SK-N-SH (cell line): ENCODE measurements at regions not wholly inside any gene's neighbourhood (a gene's known extent, or its start where the extent isn't known, plus 50 kb on each side); places are given as distances from the start of the nearest gene placed in this dataset.

Experiments used
- CTCF ChIA-PET: fragments of 300-600, 350-600 bp; formaldehyde crosslinking; extraction: SDS; loops from one replicate; lab custom pipeline; 2021; lab: Yijun Ruan, JAX
- POLR2A ChIA-PET: fragments of 350-600 bp; sonication (Branson Sonifier 250); formaldehyde crosslinking; extraction: SDS; loops from one replicate; lab custom pipeline; 2020; ENCODE audit warnings: antibody characterized with exemption, inconsistent platforms; lab: Yijun Ruan, JAX
- DNase-seq: peaks from one replicate; pipeline ENCODE4 v3.0.0; 2012
- H2AFZ ChIP-seq: fragments of 200-600 bp; sonication (generic); 2 replicates; pipeline ENCODE4 v1.8.1; 2016; ENCODE audit warnings: antibody characterized with exemption, mild to moderate bottlenecking, low read depth
- H3F3A ChIP-seq: fragments of 200-600 bp; sonication (generic); replicated peaks from 2 replicates; pipeline ENCODE3; 2016; ENCODE audit warnings: antibody characterized with exemption, mild to moderate bottlenecking; ENCODE audit not compliant: insufficient read depth
- H3K27ac ChIP-seq, 2 experiments: fragments of 200-500 bp in 1 of 2; fragments of 200-600 bp in 1 of 2; sonication (Bioruptor generic) in 1 of 2; sonication (generic), shearing (Covaris generic) in 1 of 2; 2 replicates each; pipeline versions ENCODE4 v1.5.1 to v1.6.1; 2014 to 2016; ENCODE audit warnings: low read depth in 2 of 2, inconsistent platforms in 1 of 2, low read length in 1 of 2, mild to moderate bottlenecking in 1 of 2, mixed read lengths in 1 of 2
- H3K27me3 ChIP-seq: fragments of 200-600 bp; sonication (generic), shearing (Covaris generic); 2 replicates; pipeline ENCODE4 v1.6.1; 2016; ENCODE audit warnings: mixed run types; ENCODE audit not compliant: insufficient read depth
- H3K36me3 ChIP-seq, 2 experiments: fragments of 200-500 bp in 1 of 2; fragments of 200-600 bp in 1 of 2; sonication (Bioruptor generic) in 1 of 2; sonication (generic) in 1 of 2; replicated peaks in 1 of 2; 2 replicates each; pipeline versions ENCODE3 to v1.5.1; 2014 to 2016; ENCODE audit warnings: low read length in 1 of 2, mild to moderate bottlenecking in 1 of 2; ENCODE audit not compliant: insufficient read depth in 2 of 2, control insufficient read depth in 1 of 2
- H3K4me1 ChIP-seq, 2 experiments: fragments of 200-500 bp in 1 of 2; fragments of 200-600 bp in 1 of 2; sonication (Bioruptor generic) in 1 of 2; sonication (generic), shearing (Covaris generic) in 1 of 2; 2 replicates each; pipeline versions ENCODE4 v1.5.1 to v1.6.1; 2014 to 2016; ENCODE audit warnings: low read depth in 1 of 2, low read length in 1 of 2, mixed run types in 1 of 2; ENCODE audit not compliant: insufficient read depth in 2 of 2, control insufficient read depth in 1 of 2
- H3K4me2 ChIP-seq: fragments of 200-600 bp; sonication (generic), shearing (Covaris generic); 2 replicates; pipeline ENCODE4 v1.6.1; 2017; ENCODE audit warnings: mixed run types
- H3K4me3 ChIP-seq, 2 experiments: fragments of 200-500 bp in 1 of 2; fragments of 200-600 bp in 1 of 2; sonication (Bioruptor generic) in 1 of 2; sonication (generic), shearing (Covaris generic) in 1 of 2; 2 replicates each; pipeline versions ENCODE4 v1.5.1 to v1.8.1; 2014 to 2016; ENCODE audit warnings: low read depth in 2 of 2, inconsistent platforms in 1 of 2, low read length in 1 of 2, mild to moderate bottlenecking in 1 of 2, mixed read lengths in 1 of 2, moderate library complexity in 1 of 2
- H3K79me2 ChIP-seq: fragments of 200-600 bp; sonication (generic); 2 replicates; pipeline ENCODE4 v1.8.1; 2017; ENCODE audit warnings: mild to moderate bottlenecking; ENCODE audit not compliant: insufficient read depth
- H3K9ac ChIP-seq: fragments of 200-600 bp; sonication (generic); 2 replicates; pipeline ENCODE4 v1.6.1; 2017; ENCODE audit warnings: mixed run types
- H3K9me2 ChIP-seq: fragments of 200-600 bp; sonication (generic); 2 replicates; pipeline ENCODE4 v1.6.1; 2017; ENCODE audit warnings: mixed run types
- H3K9me3 ChIP-seq: fragments of 200-600 bp; sonication (generic); 2 replicates; pipeline ENCODE4 v1.6.1; 2017; ENCODE audit warnings: mixed run types, mild to moderate bottlenecking, moderate library complexity
- H4K20me1 ChIP-seq: fragments of 200-600 bp; sonication (generic); 2 replicates; pipeline ENCODE4 v1.6.1; 2017; ENCODE audit warnings: mild to moderate bottlenecking, mixed run types; ENCODE audit not compliant: insufficient read depth
- CHD2 ChIP-seq: fragments of 150-350 bp; IDR thresholded peaks from 2 replicates; pipeline ENCODE4 v1.6.1; 2018; ENCODE audit warnings: low read length; ENCODE audit not compliant: partially characterized antibody
- ELF1 ChIP-seq: IDR thresholded peaks from 2 replicates; pipeline ENCODE4 v1.4.0; 2012
- GATA2 ChIP-seq: sonication (generic); formaldehyde crosslinking; IDR thresholded peaks from 2 replicates; pipeline ENCODE4 v1.5.0; 2020; ENCODE audit warnings: mild to moderate bottlenecking, missing genetic modification reagents
- JUND ChIP-seq: IDR thresholded peaks from 2 replicates; pipeline ENCODE4 v1.4.0; 2012
- MAX ChIP-seq: IDR thresholded peaks from 2 replicates; pipeline ENCODE4 v1.4.0; 2012; ENCODE audit warnings: low read depth
- MEF2A ChIP-seq: IDR thresholded peaks from 2 replicates; pipeline ENCODE4 v1.4.0; 2012; ENCODE audit warnings: low read depth, borderline replicate concordance
- MXI1 ChIP-seq: IDR thresholded peaks from 2 replicates; pipeline ENCODE4 v1.6.1; 2012; ENCODE audit warnings: mild to moderate bottlenecking, low read depth, low read length, improper control_type of control experiment
- NFIC ChIP-seq: IDR thresholded peaks from 2 replicates; pipeline ENCODE4 v1.4.0; 2012; ENCODE audit warnings: borderline replicate concordance
- POLR2AphosphoS5 ChIP-seq: IDR thresholded peaks from 2 replicates; pipeline ENCODE4 v1.6.1; 2012; ENCODE audit warnings: low read depth, low read length
- RAD21 ChIP-seq: IDR thresholded peaks from 2 replicates; pipeline ENCODE4 v1.6.1; 2012; ENCODE audit warnings: mild to moderate bottlenecking, low read length
- RFX5 ChIP-seq: IDR thresholded peaks from 2 replicates; pipeline ENCODE4 v1.6.1; 2012; ENCODE audit warnings: mild to moderate bottlenecking, improper control_type of control experiment, low read length
- RXRA ChIP-seq: IDR thresholded peaks from 2 replicates; pipeline ENCODE4 v1.4.0; 2012; ENCODE audit warnings: low read depth, mild to moderate bottlenecking, borderline replicate concordance
- SIN3A ChIP-seq: IDR thresholded peaks from 2 replicates; pipeline ENCODE4 v1.6.1; 2012; ENCODE audit warnings: low read depth, mild to moderate bottlenecking, low read length, moderate library complexity, borderline replicate concordance
- TCF12 ChIP-seq: IDR thresholded peaks from 2 replicates; pipeline ENCODE4 v1.4.0; 2012
- YY1 ChIP-seq: IDR thresholded peaks from 2 replicates; pipeline ENCODE4 v1.4.0; 2012; ENCODE audit warnings: low read depth, mild to moderate bottlenecking
- WGBS: methylation state at CpG from one replicate; pipeline ENCODE4 v1.1.6; 2017; ENCODE audit warnings: low lambda C conversion rate; 5-methylcytosine and 5-hydroxymethylcytosine counted together
- TF ChIP-seq, protein P1 (sequence below): IDR thresholded peaks from 2 replicates; pipeline ENCODE4 v1.4.0; 2012; ENCODE audit warnings: low read depth, borderline replicate concordance
- TF ChIP-seq, protein P2 (sequence below): fragments of 150-350 bp; IDR thresholded peaks from 2 replicates; pipeline ENCODE4 v1.6.1; 2017; ENCODE audit warnings: antibody characterized with exemption, low read length, low read depth, borderline replicate concordance

DNA sequence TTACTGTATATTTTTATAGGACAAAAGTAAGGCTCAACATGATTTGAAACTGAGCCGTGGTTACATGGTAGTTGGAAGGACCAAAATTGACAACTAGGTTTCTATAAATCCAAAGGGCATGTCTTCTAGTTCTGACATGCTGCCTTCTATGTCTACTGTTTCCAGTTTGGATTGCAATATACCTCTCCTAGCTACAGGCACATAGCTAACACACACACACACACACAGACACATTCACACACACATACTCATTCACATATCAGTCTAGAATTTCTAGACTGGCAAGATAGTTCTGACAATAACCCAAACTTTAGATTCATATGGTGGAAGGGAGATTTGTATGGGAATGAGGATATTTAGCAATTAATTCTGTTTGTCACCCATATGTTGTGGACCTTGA lies 544.8 kb upstream of the CAMK1G start:
- no peaks in the 10 kb centered on the region for H3K9me2 ChIP-seq
- WGBS: 84% methylated on average over 1 of the region's 1 CpG
- CTCF ChIA-PET: no interaction called here
- H4K20me1 ChIP-seq: no peaks in the 10 kb centered on the region
- no peak for DNase-seq
- TF ChIP-seq MEF2A (no peak), RAD21 (no peak), MAX (no peak), RXRA (no peak), MXI1 (no peak)
- TF ChIP-seq, protein P1, sequence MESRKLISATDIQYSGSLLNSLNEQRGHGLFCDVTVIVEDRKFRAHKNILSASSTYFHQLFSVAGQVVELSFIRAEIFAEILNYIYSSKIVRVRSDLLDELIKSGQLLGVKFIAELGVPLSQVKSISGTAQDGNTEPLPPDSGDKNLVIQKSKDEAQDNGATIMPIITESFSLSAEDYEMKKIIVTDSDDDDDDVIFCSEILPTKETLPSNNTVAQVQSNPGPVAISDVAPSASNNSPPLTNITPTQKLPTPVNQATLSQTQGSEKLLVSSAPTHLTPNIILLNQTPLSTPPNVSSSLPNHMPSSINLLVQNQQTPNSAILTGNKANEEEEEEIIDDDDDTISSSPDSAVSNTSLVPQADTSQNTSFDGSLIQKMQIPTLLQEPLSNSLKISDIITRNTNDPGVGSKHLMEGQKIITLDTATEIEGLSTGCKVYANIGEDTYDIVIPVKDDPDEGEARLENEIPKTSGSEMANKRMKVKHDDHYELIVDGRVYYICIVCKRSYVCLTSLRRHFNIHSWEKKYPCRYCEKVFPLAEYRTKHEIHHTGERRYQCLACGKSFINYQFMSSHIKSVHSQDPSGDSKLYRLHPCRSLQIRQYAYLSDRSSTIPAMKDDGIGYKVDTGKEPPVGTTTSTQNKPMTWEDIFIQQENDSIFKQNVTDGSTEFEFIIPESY: no peak
- no peak overlapping the region for H2AFZ ChIP-seq
- no peaks in the 10 kb centered on the region for H3K36me3 ChIP-seq
- H3K9ac ChIP-seq: no peak overlapping the region
- H3K27ac ChIP-seq: peak overlapping the region in 1 of 2 experiments; percentile 45; a peak in 1 of 4 replicates
- H3K4me2 ChIP-seq: no peak overlapping the region
- H3K79me2 ChIP-seq: no peaks in the 10 kb centered on the region
- peaks cover 6 to 8% of the 10 kb centered on the region in 2 experiments; a peak in 3 of 4 replicates for H3K4me1 ChIP-seq
- POLR2A ChIA-PET: no interaction called here
- H3K4me3 ChIP-seq: no peak overlapping the region
- H3K27me3 ChIP-seq: no peaks in the 10 kb centered on the region
- no peaks in the 10 kb centered on the region for H3K9me3 ChIP-seq
- H3F3A ChIP-seq: peaks cover 10% of the 10 kb centered on the region

DNA sequence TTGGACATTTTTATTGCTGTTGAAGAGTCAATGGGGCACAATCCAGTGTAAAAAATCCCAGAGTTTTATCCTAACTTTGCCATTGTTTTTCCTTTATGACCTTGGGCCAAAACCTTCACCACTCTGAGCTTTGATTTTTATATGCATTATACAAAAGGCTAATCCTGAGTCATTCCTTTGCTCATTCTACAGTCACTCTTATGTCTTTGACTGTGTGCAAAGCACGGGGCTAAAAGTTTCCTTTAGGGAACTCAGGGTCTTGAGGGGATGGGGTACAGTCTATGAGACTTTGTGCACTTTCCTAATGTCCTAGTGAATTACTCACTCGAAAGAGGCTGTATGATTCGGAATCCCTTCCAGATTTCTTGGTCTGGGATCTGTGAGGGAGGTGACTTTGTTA lies 543.2 kb upstream of the CAMK1G start:
- peaks cover 10% of the 10 kb centered on the region for H3F3A ChIP-seq
- no peak overlapping the region for H3K4me2 ChIP-seq
- H3K27me3 ChIP-seq: no peaks in the 10 kb centered on the region
- WGBS: 48% methylated on average over 3 of the region's 3 CpGs
- no peaks in the 10 kb centered on the region for H3K36me3 ChIP-seq
- ChIA-PET POLR2A (no interaction called here), CTCF (no interaction called here)
- no peak for DNase-seq
- no peaks in the 10 kb centered on the region for H3K9me2 ChIP-seq
- no peak overlapping the region for H3K4me3 ChIP-seq
- H4K20me1 ChIP-seq: no peaks in the 10 kb centered on the region
- TF ChIP-seq MAX (no peak), NFIC (no peak), GATA2 (CRISPR knock-in tag) (no peak)
- H3K79me2 ChIP-seq: no peaks in the 10 kb centered on the region
- peak overlapping the region in 1 of 2 experiments; percentile 39; a peak in 1 of 4 replicates for H3K27ac ChIP-seq
- H2AFZ ChIP-seq: no peak overlapping the region
- peaks cover 6 to 12% of the 10 kb centered on the region in 2 experiments; a peak in 3 of 4 replicates for H3K4me1 ChIP-seq
- H3K9ac ChIP-seq: no peak overlapping the region
- H3K9me3 ChIP-seq: no peaks in the 10 kb centered on the region

GRCh38 chr1:209041927-209042326 lies 541.6 kb upstream of the CAMK1G start:
- Histone ChIP-seq H3K9me2 (no peaks in the 10 kb centered on the region), H2AFZ (no peak overlapping the region), H3K9ac (no peak overlapping the region), H3K27ac (no peak overlapping the region), H3K9me3 (no peaks in the 10 kb centered on the region), H3K36me3 (no peaks in the 10 kb centered on the region), H3K79me2 (no peaks in the 10 kb centered on the region), H3K4me1 (peaks cover 6 to 16% of the 10 kb centered on the region in 2 experiments; a peak in 3 of 4 replicates), H3K4me2 (no peak overlapping the region), H3F3A (peaks cover 10% of the 10 kb centered on the region), H4K20me1 (no peaks in the 10 kb centered on the region), H3K4me3 (no peak overlapping the region), H3K27me3 (no peaks in the 10 kb centered on the region)
- ChIA-PET POLR2A (no interaction called here), CTCF (interaction anchor here (0.6 kb wide), 1 partner anchor 107 kb away, joined by 3 read pairs; no protein-coding TSS in a partner anchor)
- 90% methylated on average over 2 of the region's 2 CpGs for WGBS
- DNase-seq: no peak
- no peak for TF ChIP-seq NFIC
- no peak for TF ChIP-seq ELF1
- TF ChIP-seq RFX5: no peak
- no peak for TF ChIP-seq JUND
- TF ChIP-seq, protein P2, sequence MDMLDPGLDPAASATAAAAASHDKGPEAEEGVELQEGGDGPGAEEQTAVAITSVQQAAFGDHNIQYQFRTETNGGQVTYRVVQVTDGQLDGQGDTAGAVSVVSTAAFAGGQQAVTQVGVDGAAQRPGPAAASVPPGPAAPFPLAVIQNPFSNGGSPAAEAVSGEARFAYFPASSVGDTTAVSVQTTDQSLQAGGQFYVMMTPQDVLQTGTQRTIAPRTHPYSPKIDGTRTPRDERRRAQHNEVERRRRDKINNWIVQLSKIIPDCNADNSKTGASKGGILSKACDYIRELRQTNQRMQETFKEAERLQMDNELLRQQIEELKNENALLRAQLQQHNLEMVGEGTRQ: no peak
- TF ChIP-seq SIN3A: no peak
- TF ChIP-seq TCF12: no peak
- TF ChIP-seq CHD2: no peak
- no peak for TF ChIP-seq MEF2A
- no peak for TF ChIP-seq POLR2AphosphoS5
- TF ChIP-seq, protein P1: no peak
- TF ChIP-seq YY1: no peak
